SJSA1 (cell line): ENCODE measurements at regions not wholly inside any gene's neighbourhood (a gene's known extent, or its start where the extent isn't known, plus 50 kb on each side); places are given as distances from the start of the nearest gene placed in this dataset.

Experiments
- DNase-seq, 2 experiments: peaks; one replicate each; pipeline ENCODE4 v3.0.0-alpha.2; 2015 to 2020; ENCODE audit warnings: low spot score in 2 of 2, low read depth in 1 of 2
- H3K27ac ChIP-seq: fragments of 250-450 bp; sonication (Bioruptor Pico); 2 replicates; pipeline ENCODE4 v1.5.1; 2020; ENCODE audit warnings: mild to moderate bottlenecking, moderate library complexity
- H3K27me3 ChIP-seq: fragments of 250-450 bp; sonication (Bioruptor Pico); replicated peaks from 2 replicates; pipeline ENCODE4 v1.5.1; 2020; ENCODE audit warnings: mild to moderate bottlenecking, moderate library complexity
- H3K36me3 ChIP-seq: fragments of 250-450 bp; sonication (Bioruptor Pico); 2 replicates; pipeline ENCODE4 v1.5.1; 2020; ENCODE audit warnings: mild to moderate bottlenecking
- H3K4me1 ChIP-seq: fragments of 250-450 bp; sonication (Bioruptor Pico); replicated peaks from 2 replicates; pipeline ENCODE4 v1.6.1; 2021; ENCODE audit warnings: mild to moderate bottlenecking
- H3K4me3 ChIP-seq: fragments of 250-450 bp; sonication (Bioruptor Pico); 2 replicates; pipeline ENCODE4 v1.5.1; 2020; ENCODE audit warnings: mild to moderate bottlenecking
- H3K9me3 ChIP-seq: fragments of 250-450 bp; sonication (Bioruptor Pico); replicated peaks from 2 replicates; pipeline ENCODE4 v1.5.1; 2020; ENCODE audit warnings: mild to moderate bottlenecking

GRCh38 chr9:75692309-75692708 is 198.2 kb upstream of the PCSK5 start:
- Histone ChIP-seq H3K4me3 (no peak overlapping the region), H3K27me3 (no peaks in the 10 kb centered on the region), H3K27ac (no peak overlapping the region), H3K9me3 (no peaks in the 10 kb centered on the region), H3K36me3 (no peaks in the 10 kb centered on the region), H3K4me1 (no peaks in the 10 kb centered on the region)
- DNase-seq = no peak

DNA sequence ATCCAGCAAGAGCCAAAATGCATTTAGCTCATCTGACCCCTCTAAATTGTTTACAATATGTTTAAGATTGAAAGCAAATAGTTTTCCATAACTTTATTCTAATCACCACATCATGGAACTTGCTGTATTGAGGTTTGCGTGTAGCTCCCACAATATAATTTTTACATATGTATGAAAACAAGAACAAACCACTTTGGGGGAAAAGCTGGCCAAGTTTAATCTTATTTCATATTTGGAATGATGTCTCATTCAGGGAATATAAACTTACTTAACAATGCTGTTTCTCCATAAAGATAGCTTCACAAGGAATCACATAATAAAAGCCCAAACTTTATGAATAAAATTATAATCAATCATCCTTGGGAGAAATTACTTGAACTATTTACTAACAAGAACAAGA is 194.6 kb upstream of the PCSK5 start:
- H3K9me3 ChIP-seq = no peaks in the 10 kb centered on the region
- no peaks in the 10 kb centered on the region for H3K27me3 ChIP-seq
- H3K4me1 ChIP-seq = no peaks in the 10 kb centered on the region
- DNase-seq = no peak
- H3K27ac ChIP-seq = no peak overlapping the region
- no peak overlapping the region for H3K4me3 ChIP-seq
- no peaks in the 10 kb centered on the region for H3K36me3 ChIP-seq

DNA sequence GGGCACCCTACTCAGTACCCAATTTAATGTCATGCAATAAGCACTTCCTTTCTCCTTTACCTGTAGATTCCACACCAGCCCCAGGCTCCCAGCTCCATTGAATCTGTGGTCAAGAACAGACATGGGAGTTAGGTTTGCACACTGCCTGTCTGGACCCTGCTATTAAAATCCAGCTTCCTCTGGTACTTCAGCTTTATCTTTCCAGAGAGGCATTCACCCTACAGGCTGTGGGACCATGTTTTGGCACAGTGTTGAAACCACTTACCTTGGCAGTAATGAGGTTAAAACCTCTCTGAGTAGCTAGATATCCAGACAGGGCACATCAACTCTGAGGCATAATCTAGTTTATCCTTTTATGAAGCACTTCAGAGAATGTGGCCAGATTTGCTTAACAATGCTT is 191.5 kb upstream of the PCSK5 start:
- no peaks in the 10 kb centered on the region for H3K4me1 ChIP-seq
- H3K9me3 ChIP-seq = no peaks in the 10 kb centered on the region
- no peaks in the 10 kb centered on the region for H3K36me3 ChIP-seq
- DNase-seq = no peak
- no peak overlapping the region for H3K27ac ChIP-seq
- H3K4me3 ChIP-seq = no peak overlapping the region
- no peaks in the 10 kb centered on the region for H3K27me3 ChIP-seq

- no peak overlapping the region for H3K4me3 ChIP-seq
- no peaks in the 10 kb centered on the region for H3K4me1 ChIP-seq
- no peak for DNase-seq
- no peak overlapping the region for H3K27ac ChIP-seq
- no peaks in the 10 kb centered on the region for H3K27me3 ChIP-seq
- no peaks in the 10 kb centered on the region for H3K9me3 ChIP-seq
- no peaks in the 10 kb centered on the region for H3K36me3 ChIP-seq
Observed at GRCh38 chr9:75699625-75700251, 190.7 kb upstream of the PCSK5 start.

DNA sequence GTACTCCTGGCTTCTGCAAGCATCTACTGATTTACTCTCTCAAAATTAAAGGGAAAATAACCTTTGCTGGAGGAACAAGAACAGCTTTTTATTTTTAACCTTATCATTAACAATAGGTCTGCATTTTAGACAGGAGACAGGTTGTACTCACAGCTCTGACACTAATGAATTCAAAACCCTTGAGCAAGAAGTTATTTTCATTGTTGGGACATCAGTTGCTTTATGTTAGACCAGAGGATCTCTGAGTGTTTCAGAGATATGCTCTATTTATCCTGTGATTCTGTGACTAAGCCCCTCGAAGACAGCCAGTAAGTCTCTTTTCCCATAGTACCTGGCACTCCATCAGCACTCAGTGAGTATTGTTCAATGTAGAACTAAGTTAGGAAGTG is 190.2 kb upstream of the PCSK5 start:
- Histone ChIP-seq H3K4me3 (no peak overlapping the region), H3K27ac (no peak overlapping the region), H3K36me3 (no peaks in the 10 kb centered on the region)

GRCh38 chr9:75707191-75707590 is 183.3 kb upstream of the PCSK5 start:
- no peak for DNase-seq
- Histone ChIP-seq H3K9me3 (no peaks in the 10 kb centered on the region), H3K4me3 (no peak overlapping the region), H3K27ac (no peak overlapping the region), H3K36me3 (no peaks in the 10 kb centered on the region), H3K27me3 (no peaks in the 10 kb centered on the region), H3K4me1 (no peaks in the 10 kb centered on the region)

More for the DNA sequence above, 190.2 kb upstream of the PCSK5 start:
- Histone ChIP-seq H3K27me3 (no peaks in the 10 kb centered on the region), H3K4me1 (no peaks in the 10 kb centered on the region), H3K9me3 (no peaks in the 10 kb centered on the region)
- no peak for DNase-seq

DNA sequence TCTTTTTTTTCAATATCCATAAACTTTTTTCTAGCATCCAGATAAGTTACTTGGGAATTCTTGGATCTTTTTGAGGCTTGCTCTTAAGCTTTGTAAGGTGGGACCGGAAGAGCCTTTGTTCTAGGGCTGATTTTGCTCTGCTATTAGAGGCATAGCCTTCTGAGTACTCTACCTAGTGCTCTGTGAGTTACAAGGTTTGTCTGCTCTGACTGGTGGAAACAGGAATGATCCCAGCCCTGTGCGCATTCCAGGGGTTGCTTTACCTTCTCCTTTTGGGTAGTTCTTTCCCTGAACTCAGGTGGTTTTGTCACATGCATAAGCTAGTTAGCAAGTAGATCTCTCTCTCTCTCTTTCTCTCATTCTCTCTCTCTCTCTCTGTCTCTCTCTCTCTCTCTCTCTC is 180.8 kb upstream of the PCSK5 start:
- Histone ChIP-seq H3K27me3 (no peaks in the 10 kb centered on the region), H3K9me3 (no peaks in the 10 kb centered on the region), H3K4me1 (no peaks in the 10 kb centered on the region), H3K36me3 (no peaks in the 10 kb centered on the region), H3K4me3 (no peak overlapping the region), H3K27ac (no peak overlapping the region)
- no peak for DNase-seq

DNA sequence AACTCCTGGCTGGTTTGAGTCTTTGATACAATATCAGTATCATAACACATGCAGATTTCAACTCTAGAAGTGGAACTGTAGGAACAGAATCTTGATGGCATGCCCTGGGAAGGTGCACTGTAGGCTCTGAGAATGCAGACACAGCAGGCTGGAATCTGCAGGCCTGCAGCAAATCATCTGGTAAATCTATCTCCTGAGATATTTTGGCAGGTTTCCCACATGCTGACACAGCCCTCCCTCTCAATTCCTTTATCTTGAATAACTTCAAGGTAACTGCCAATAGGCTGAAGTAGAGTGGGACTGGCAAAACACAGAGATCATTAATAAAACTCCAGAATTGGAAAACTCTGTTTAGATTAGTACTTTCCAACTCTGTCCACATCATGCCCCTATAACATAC is 177.8 kb upstream of the PCSK5 start:
- no peaks in the 10 kb centered on the region for H3K9me3 ChIP-seq
- no peak overlapping the region for H3K4me3 ChIP-seq
- no peak for DNase-seq
- no peaks in the 10 kb centered on the region for H3K4me1 ChIP-seq
- no peaks in the 10 kb centered on the region for H3K36me3 ChIP-seq
- no peak overlapping the region for H3K27ac ChIP-seq
- no peaks in the 10 kb centered on the region for H3K27me3 ChIP-seq

DNA sequence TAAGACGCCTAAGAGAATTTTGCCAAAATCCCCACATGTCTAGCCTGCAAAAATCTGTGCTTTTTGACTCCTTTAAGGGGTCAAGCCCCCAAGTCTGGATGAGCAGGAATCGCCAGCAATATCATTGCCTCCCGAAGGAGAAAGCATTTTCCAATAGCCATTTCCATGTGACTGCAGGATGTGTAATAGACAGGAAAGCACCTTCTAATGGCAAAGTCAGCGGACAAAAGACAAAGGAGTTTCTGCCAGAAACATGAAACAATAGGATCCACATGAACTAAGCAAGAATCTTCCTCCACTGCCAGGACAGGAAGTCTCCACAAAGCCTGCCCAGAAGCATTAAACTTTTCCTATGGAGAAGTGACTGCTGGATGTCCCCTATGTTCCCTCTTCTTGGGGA is 177.1 kb upstream of the PCSK5 start:
- DNase-seq = no peak
- Histone ChIP-seq H3K9me3 (no peaks in the 10 kb centered on the region), H3K4me1 (no peaks in the 10 kb centered on the region), H3K4me3 (no peak overlapping the region), H3K27me3 (no peaks in the 10 kb centered on the region), H3K36me3 (no peaks in the 10 kb centered on the region), H3K27ac (no peak overlapping the region)

- Histone ChIP-seq H3K27me3 (no peaks in the 10 kb centered on the region), H3K4me3 (no peak overlapping the region), H3K27ac (no peak overlapping the region), H3K36me3 (no peaks in the 10 kb centered on the region), H3K9me3 (no peaks in the 10 kb centered on the region), H3K4me1 (no peaks in the 10 kb centered on the region)
- DNase-seq = no peak
Observed at GRCh38 chr9:75715360-75715759, 175.1 kb upstream of the PCSK5 start.

- H3K27me3 ChIP-seq = no peaks in the 10 kb centered on the region
- no peaks in the 10 kb centered on the region for H3K4me1 ChIP-seq
- no peak overlapping the region for H3K27ac ChIP-seq
- no peaks in the 10 kb centered on the region for H3K36me3 ChIP-seq
- H3K4me3 ChIP-seq = no peak overlapping the region
- DNase-seq = no peak
- no peaks in the 10 kb centered on the region for H3K9me3 ChIP-seq
Observed at GRCh38 chr9:75718677-75719076, 171.8 kb upstream of the PCSK5 start.

GRCh38 chr9:75728391-75728790 is 162.1 kb upstream of the PCSK5 start:
- H3K4me1 ChIP-seq = no peaks in the 10 kb centered on the region
- H3K27ac ChIP-seq = no peak overlapping the region
- no peak for DNase-seq
- no peaks in the 10 kb centered on the region for H3K9me3 ChIP-seq
- H3K4me3 ChIP-seq = no peak overlapping the region
- H3K27me3 ChIP-seq = no peaks in the 10 kb centered on the region
- no peaks in the 10 kb centered on the region for H3K36me3 ChIP-seq

DNA sequence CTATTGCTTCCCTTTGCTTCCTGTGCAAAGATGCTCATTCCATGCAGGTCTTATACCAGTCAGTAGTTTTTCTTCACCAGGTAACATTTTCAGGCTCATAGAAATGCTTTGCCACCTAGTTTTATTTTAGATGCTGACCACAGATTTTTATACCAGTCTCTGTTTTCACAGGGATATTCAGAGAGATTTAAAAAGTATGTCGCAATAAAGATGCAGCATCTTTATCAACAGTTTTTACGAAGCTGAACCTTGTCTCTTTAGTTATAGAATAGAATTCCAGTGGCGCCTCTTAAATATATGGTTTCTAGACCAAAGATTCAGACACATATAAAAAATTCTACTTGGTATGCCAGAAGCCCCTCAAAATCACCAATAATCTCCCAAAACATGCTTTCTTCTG is 155.7 kb upstream of the PCSK5 start:
- H3K4me1 ChIP-seq = no peaks in the 10 kb centered on the region
- no peak overlapping the region for H3K27ac ChIP-seq
- H3K27me3 ChIP-seq = no peaks in the 10 kb centered on the region
- H3K4me3 ChIP-seq = no peak overlapping the region
- H3K36me3 ChIP-seq = no peaks in the 10 kb centered on the region
- DNase-seq = no peak
- no peaks in the 10 kb centered on the region for H3K9me3 ChIP-seq

- no peaks in the 10 kb centered on the region for H3K4me1 ChIP-seq
- H3K36me3 ChIP-seq = no peaks in the 10 kb centered on the region
- H3K27ac ChIP-seq = no peak overlapping the region
- no peaks in the 10 kb centered on the region for H3K9me3 ChIP-seq
- no peaks in the 10 kb centered on the region for H3K27me3 ChIP-seq
- no peak overlapping the region for H3K4me3 ChIP-seq
- no peak for DNase-seq
Observed at GRCh38 chr9:75739884-75740611, 150.4 kb upstream of the PCSK5 start.

DNA sequence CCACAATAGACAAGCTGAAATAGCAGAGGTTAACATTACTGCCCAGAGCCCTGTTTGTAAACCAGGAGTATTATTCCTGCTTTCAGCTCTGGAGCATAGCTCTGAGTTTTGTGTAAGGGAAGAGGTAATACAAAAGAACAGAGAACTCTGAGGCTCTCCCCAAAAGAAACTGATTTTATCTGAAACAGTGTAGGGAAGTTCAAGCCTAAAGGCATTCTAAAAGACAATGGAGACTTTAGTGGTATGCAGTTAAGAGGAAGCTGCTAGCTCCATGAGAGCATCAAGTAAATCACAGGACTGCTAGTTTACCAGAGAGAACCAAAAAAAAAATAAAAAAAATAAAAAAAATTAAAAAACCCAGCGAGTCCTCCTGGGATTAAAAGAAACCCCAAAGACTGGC is 146.6 kb upstream of the PCSK5 start:
- no peaks in the 10 kb centered on the region for H3K9me3 ChIP-seq
- no peaks in the 10 kb centered on the region for H3K27me3 ChIP-seq
- DNase-seq = no peak
- no peaks in the 10 kb centered on the region for H3K36me3 ChIP-seq
- no peaks in the 10 kb centered on the region for H3K4me1 ChIP-seq
- H3K4me3 ChIP-seq = no peak overlapping the region
- H3K27ac ChIP-seq = no peak overlapping the region
